ENCODE measurements at regions not wholly inside any gene's neighbourhood (a gene's known extent, or its start where the extent isn't known, plus 50 kb on each side); places are given as distances from the start of the nearest gene placed in this dataset.

GRCh38 chr17:5785867-5786509 is 201.7 kb upstream of the NLRP1 start:
- peak; percentile 34 for DNase-seq (ENCODE audit: low read depth)

- DNase-seq (ENCODE audit: low read depth): no peak
Measured at GRCh38 chr17:5786510-5786875, 202.2 kb upstream of the NLRP1 start.

GRCh38 chr17:5788266-5788900 is 204.1 kb upstream of the NLRP1 start:
- DNase-seq (ENCODE audit: low read depth): no peak

GRCh38 chr17:5789528-5789927 is 205.2 kb upstream of the NLRP1 start:
- no peak for DNase-seq (ENCODE audit: low read depth)

GRCh38 chr17:5793157-5793556 is 208.8 kb upstream of the NLRP1 start:
- no peak for DNase-seq (ENCODE audit: low read depth)

- DNase-seq (ENCODE audit: low read depth): no peak
Measured at GRCh38 chr17:5793899-5794298, 209.6 kb upstream of the NLRP1 start.

GRCh38 chr17:5794385-5794784 is 210.1 kb upstream of the NLRP1 start:
- no peak for DNase-seq (ENCODE audit: low read depth)

- no peak for DNase-seq (ENCODE audit: low read depth)
Measured at GRCh38 chr17:5794881-5795506, 210.7 kb upstream of the NLRP1 start.

- DNase-seq (ENCODE audit: low read depth): no peak
Measured at GRCh38 chr17:5797447-5798050, 213.2 kb upstream of the NLRP1 start.

GRCh38 chr17:5798094-5798493 is 213.8 kb upstream of the NLRP1 start:
- DNase-seq (ENCODE audit: low read depth): no peak

GRCh38 chr17:5800131-5800530 is 215.8 kb upstream of the NLRP1 start:
- DNase-seq (ENCODE audit: low read depth): no peak

GRCh38 chr17:5800646-5801045 is 216.3 kb upstream of the NLRP1 start:
- no peak for DNase-seq (ENCODE audit: low read depth)

GRCh38 chr17:5804251-5804650 is 219.9 kb upstream of the NLRP1 start:
- DNase-seq (ENCODE audit: low read depth): no peak

GRCh38 chr17:5809056-5809455 is 224.7 kb upstream of the NLRP1 start:
- DNase-seq (ENCODE audit: low read depth): no peak

- DNase-seq (ENCODE audit: low read depth): no peak
Measured at GRCh38 chr17:5809580-5810188, 225.4 kb upstream of the NLRP1 start.

- no peak for DNase-seq (ENCODE audit: low read depth)
Measured at GRCh38 chr17:5812590-5812989, 228.3 kb upstream of the NLRP1 start.

- DNase-seq (ENCODE audit: low read depth): no peak
Measured at GRCh38 chr17:5813357-5813756, 229.0 kb upstream of the NLRP1 start.

GRCh38 chr17:5815396-5815795 is 231.1 kb upstream of the NLRP1 start:
- DNase-seq (ENCODE audit: low read depth): no peak

GRCh38 chr17:5816491-5817070 is 232.3 kb upstream of the NLRP1 start:
- DNase-seq (ENCODE audit: low read depth): no peak

GRCh38 chr17:5817475-5818395 is 233.4 kb upstream of the NLRP1 start:
- no peak for DNase-seq (ENCODE audit: low read depth)

- DNase-seq (ENCODE audit: low read depth): no peak
Measured at GRCh38 chr17:5819396-5819795, 235.1 kb upstream of the NLRP1 start.

Data from GM04503 (cell line).